KOPT-K1 (cell line): ENCODE measurements at regions not wholly inside any gene's neighbourhood (a gene's known extent, or its start where the extent isn't known, plus 50 kb on each side); places are given as distances from the start of the nearest gene placed in this dataset.

Experiments used
- H3K27ac ChIP-seq: fragments of 200-600 bp; sonication (generic); 2 replicates; pipeline ENCODE4 v1.5.1; 2016; ENCODE audit warnings: antibody characterized with exemption, mild to moderate bottlenecking, low read depth, low read length; ENCODE audit not compliant: poor library complexity, severe bottlenecking
- H3K36me3 ChIP-seq: fragments of 200-600 bp; sonication (generic); 2 replicates; pipeline ENCODE4 v1.5.1; 2017; ENCODE audit warnings: antibody characterized with exemption, mild to moderate bottlenecking, low read length, moderate library complexity; ENCODE audit not compliant: insufficient read depth
- H3K9me3 ChIP-seq: fragments of 200-600 bp; sonication (generic); 2 replicates; pipeline ENCODE4 v1.5.1; 2017; ENCODE audit warnings: antibody characterized with exemption, low read length, mild to moderate bottlenecking; ENCODE audit not compliant: insufficient read depth, poor library complexity, severe bottlenecking

- Histone ChIP-seq H3K27ac (no peak overlapping the region), H3K9me3 (no peaks in the 10 kb centered on the region), H3K36me3 (peaks cover 56% of the 10 kb centered on the region)
Measured at GRCh38 chr2:201018636-201019035, 52.8 kb downstream of the HYCC2 start.

GRCh38 chr2:201016859-201017258 is 53.4 kb upstream of the ORC2 start:
- Histone ChIP-seq H3K9me3 (no peaks in the 10 kb centered on the region), H3K27ac (no peak overlapping the region), H3K36me3 (peaks cover 60% of the 10 kb centered on the region)
